ENCODE measurements at regions not wholly inside any gene's neighbourhood (a gene's known extent, or its start where the extent isn't known, plus 50 kb on each side); places are given as distances from the start of the nearest gene placed in this dataset.

- TF ChIP-seq CTCF (IDR thresholded peaks at IDR 0.05; ENCODE audit: low read depth, low read length) = no peak
- no peak overlapping the region for H3K4me3 ChIP-seq (replicated peaks in 1 of 2; ENCODE audit: low read depth in 2 of 2, low read length in 2 of 2)
- DNase-seq (ENCODE audit: low read depth in 2 of 2) = no peak
Measured at GRCh38 chr7:34207810-34208209, 302.5 kb downstream of the BMPER start.

- H3K4me3 ChIP-seq (replicated peaks in 1 of 2; ENCODE audit: low read depth in 2 of 2, low read length in 2 of 2) = no peak overlapping the region
- peak in 1 of 2 donors; percentile 18 for DNase-seq (ENCODE audit: low read depth in 2 of 2)
- TF ChIP-seq CTCF (IDR thresholded peaks at IDR 0.05; ENCODE audit: low read depth, low read length) = no peak
Measured at GRCh38 chr7:34208878-34209621, 303.7 kb downstream of the BMPER start.

GRCh38 chr7:34211018-34211417 lies 305.7 kb downstream of the BMPER start:
- no peak for DNase-seq (ENCODE audit: low read depth in 2 of 2)
- TF ChIP-seq CTCF (IDR thresholded peaks at IDR 0.05; ENCODE audit: low read depth, low read length) = no peak
- no peak overlapping the region for H3K4me3 ChIP-seq (replicated peaks in 1 of 2; ENCODE audit: low read depth in 2 of 2, low read length in 2 of 2)

- TF ChIP-seq CTCF (IDR thresholded peaks at IDR 0.05; ENCODE audit: low read depth, low read length) = no peak
- DNase-seq (ENCODE audit: low read depth in 2 of 2) = no peak
- H3K4me3 ChIP-seq (replicated peaks in 1 of 2; ENCODE audit: low read depth in 2 of 2, low read length in 2 of 2) = no peak overlapping the region
Measured at GRCh38 chr7:34217972-34218371, 312.6 kb downstream of the BMPER start.

- TF ChIP-seq CTCF (IDR thresholded peaks at IDR 0.05; ENCODE audit: low read depth, low read length) = no peak
- DNase-seq (ENCODE audit: low read depth in 2 of 2) = no peak
- no peak overlapping the region for H3K4me3 ChIP-seq (replicated peaks in 1 of 2; ENCODE audit: low read depth in 2 of 2, low read length in 2 of 2)
Measured at GRCh38 chr7:34219153-34219718, 313.9 kb downstream of the BMPER start.

GRCh38 chr7:34220506-34221185 lies 315.3 kb downstream of the BMPER start:
- no peak for TF ChIP-seq CTCF (IDR thresholded peaks at IDR 0.05; ENCODE audit: low read depth, low read length)
- no peak overlapping the region for H3K4me3 ChIP-seq (replicated peaks in 1 of 2; ENCODE audit: low read depth in 2 of 2, low read length in 2 of 2)
- DNase-seq (ENCODE audit: low read depth in 2 of 2) = peak in 1 of 2 donors; percentile 44

Data from cardiac fibroblast (primary cell).